A204.1 (cell line): ENCODE measurements at regions not wholly inside any gene's neighbourhood (a gene's known extent, or its start where the extent isn't known, plus 50 kb on each side); places are given as distances from the start of the nearest gene placed in this dataset.

ENCODE experiments used
- FAIRE-seq: peaks from 2 replicates; lab custom pipeline; 2012; peaks lifted over from hg19 to GRCh38; lab: Jason Lieb, UNC

- FAIRE-seq = no peak
These were observed 61.9 kb downstream of the EXOSC2 start for GRCh38 chr9:130755377-130756007.

GRCh38 chr9:130756037-130756436, 62.5 kb downstream of the EXOSC2 start:
- FAIRE-seq = no peak

- FAIRE-seq = no peak
These were observed 63.0 kb downstream of the EXOSC2 start for GRCh38 chr9:130756455-130757152.

- FAIRE-seq = no peak
These were observed 66.2 kb downstream of the EXOSC2 start for GRCh38 chr9:130759738-130760137.

GRCh38 chr9:130763331-130764171, 70.0 kb downstream of the EXOSC2 start:
- no peak for FAIRE-seq

- no peak for FAIRE-seq
These were observed 69.7 kb upstream of the ABL1 start for GRCh38 chr9:130765137-130766020.

GRCh38 chr9:130766021-130766926, 68.8 kb upstream of the ABL1 start:
- FAIRE-seq = no peak

GRCh38 chr9:130766927-130767307, 68.1 kb upstream of the ABL1 start:
- FAIRE-seq = no peak

GRCh38 chr9:130768265-130768664, 66.8 kb upstream of the ABL1 start:
- FAIRE-seq = no peak

- FAIRE-seq = no peak
These were observed 66.1 kb upstream of the ABL1 start for GRCh38 chr9:130768891-130769403.

- FAIRE-seq = no peak
These were observed 65.0 kb upstream of the ABL1 start for GRCh38 chr9:130770093-130770492.

- FAIRE-seq = peak; percentile 96
These were observed 64.2 kb upstream of the ABL1 start for GRCh38 chr9:130770679-130771442.

- FAIRE-seq = no peak
These were observed 62.9 kb upstream of the ABL1 start for GRCh38 chr9:130772185-130772584.

- no peak for FAIRE-seq
These were observed 60.9 kb upstream of the ABL1 start for GRCh38 chr9:130774183-130774582.

- FAIRE-seq = peak; percentile 25
These were observed 59.6 kb upstream of the ABL1 start for GRCh38 chr9:130775336-130775991.

- FAIRE-seq = no peak
These were observed 55.8 kb upstream of the ABL1 start for GRCh38 chr9:130779153-130779855.

GRCh38 chr9:130780415-130780814, 54.6 kb upstream of the ABL1 start:
- no peak for FAIRE-seq

- FAIRE-seq = no peak
These were observed 54.1 kb upstream of the ABL1 start for GRCh38 chr9:130780865-130781504.
